H54 (cell line): ENCODE measurements at regions not wholly inside any gene's neighbourhood (a gene's known extent, or its start where the extent isn't known, plus 50 kb on each side); places are given as distances from the start of the nearest gene placed in this dataset.
"Not testable (repeated sequence)": the region's sequence is repeated elsewhere in the genome, so short reads cannot be mapped to it uniquely, and the experiment has no call there.

ENCODE experiments used
- DNase-seq: peaks from one replicate; pipeline ENCODE4 v3.0.0; 2011; ENCODE audit warnings: low spot score, mixed read lengths; ENCODE audit not compliant: insufficient read length
- FAIRE-seq: peaks from 3 replicates; lab custom pipeline; 2011; peaks lifted over from hg19 to GRCh38; lab: Jason Lieb, UNC
- POLR2A ChIP-seq: IDR thresholded peaks from 2 replicates; pipeline ENCODE4 v1.6.1; 2011; ENCODE audit warnings: low read depth, mild to moderate bottlenecking, low read length

DNA sequence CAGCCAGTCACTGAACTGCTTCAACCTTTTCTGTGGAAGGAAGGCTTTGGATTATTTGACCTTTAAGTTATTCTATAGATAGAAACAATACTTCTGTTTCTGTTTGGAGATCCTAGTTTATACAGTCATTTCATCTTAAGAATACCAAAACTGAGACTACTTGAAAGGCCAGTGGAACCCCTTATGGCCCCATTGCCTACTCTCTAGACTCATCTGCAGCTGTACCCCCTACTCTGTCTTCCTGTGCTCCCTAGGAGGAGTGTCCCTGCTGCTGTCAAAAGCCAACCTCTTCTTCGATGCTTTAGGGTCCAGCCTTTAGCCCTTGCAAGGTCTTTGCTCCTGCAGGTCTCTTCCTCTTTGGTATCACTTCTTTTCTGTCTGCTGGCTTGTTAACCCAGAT lies 169.6 kb downstream of the EDEM1 start:
- no peak for FAIRE-seq
- DNase-seq = no peak
- TF ChIP-seq POLR2A = no peak

DNA sequence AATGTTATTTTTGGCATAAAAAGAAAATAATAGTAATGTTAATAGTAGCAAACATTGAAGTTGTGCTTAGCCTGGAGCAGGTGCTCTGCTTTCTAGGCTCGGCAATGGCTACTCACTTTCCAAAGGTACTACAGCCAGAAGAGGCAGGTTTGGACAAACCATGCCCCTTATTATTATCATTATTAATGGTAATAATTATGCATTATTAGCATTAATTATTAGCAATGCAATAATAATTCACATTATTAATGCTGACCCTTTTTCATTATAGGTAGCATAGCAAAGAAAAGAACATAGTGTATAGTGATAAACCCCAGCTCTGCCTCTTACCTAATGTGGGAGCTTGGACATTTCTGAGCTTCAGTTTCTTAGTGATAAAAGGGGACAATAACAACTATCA lies 171.4 kb downstream of the EDEM1 start:
- DNase-seq (no peak), FAIRE-seq (no peak)
- TF ChIP-seq POLR2A = no peak

DNA sequence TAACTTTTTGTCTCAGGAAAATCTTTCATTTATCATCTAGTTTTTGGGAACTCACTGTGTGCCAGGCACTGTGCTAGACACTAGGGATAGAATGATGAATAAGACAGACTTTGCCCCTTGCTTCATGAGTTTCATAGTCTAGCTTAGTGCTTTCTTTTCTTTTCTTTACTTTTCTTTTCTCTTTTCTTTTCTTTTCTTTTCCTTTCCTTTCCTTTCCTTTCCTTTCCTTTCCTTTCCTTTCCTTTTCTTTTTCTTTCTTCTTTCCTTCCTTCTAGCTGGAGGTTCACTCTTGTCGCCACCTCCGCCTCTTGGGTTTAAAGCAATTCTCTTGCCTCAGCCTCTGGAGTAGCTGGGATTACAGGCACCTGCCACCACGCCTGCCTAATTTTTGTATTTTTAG lies 172.9 kb downstream of the EDEM1 start:
- no peak for TF ChIP-seq POLR2A
- FAIRE-seq (no peak), DNase-seq (no peak)

DNA sequence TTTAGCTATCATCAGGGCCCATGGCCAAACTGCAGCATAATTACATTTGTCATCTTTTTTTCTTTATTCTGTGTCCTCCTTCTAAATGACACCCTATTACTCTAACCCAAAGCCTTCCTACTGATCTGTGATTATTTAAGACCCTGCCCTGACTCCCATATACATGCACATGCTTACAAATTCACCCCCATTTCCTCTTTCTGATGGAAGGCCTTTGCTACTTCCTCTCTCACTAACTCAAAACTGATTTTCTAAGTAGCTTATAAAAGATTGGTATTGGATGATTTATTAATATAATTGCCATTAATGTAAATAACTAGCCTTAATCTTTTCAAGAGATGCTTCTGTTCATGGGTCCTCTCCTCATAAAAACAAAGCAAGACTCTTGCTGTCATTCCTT lies 179.2 kb downstream of the EDEM1 start:
- DNase-seq (no peak), FAIRE-seq (no peak)
- TF ChIP-seq POLR2A = no peak

DNA sequence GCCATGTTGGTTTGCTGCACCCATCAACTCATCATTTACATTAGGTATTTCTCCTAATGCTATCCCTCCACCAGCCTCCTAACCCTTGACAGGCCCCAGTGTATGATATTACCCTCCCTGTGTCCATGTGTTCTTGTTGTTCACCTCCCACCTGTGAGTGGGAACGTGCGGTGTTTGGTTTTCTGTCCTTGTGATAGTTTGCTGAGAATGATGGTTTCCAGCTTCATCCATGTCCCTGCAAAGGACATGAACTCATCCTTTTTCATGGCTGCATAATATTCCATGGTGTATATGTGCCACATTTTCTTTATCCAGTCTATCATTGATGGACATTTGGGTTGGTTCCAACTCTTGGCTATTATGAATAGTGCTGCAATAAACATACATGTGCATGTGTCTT lies 184.0 kb downstream of the EDEM1 start:
- not testable (repeated sequence) for FAIRE-seq, DNase-seq

DNA sequence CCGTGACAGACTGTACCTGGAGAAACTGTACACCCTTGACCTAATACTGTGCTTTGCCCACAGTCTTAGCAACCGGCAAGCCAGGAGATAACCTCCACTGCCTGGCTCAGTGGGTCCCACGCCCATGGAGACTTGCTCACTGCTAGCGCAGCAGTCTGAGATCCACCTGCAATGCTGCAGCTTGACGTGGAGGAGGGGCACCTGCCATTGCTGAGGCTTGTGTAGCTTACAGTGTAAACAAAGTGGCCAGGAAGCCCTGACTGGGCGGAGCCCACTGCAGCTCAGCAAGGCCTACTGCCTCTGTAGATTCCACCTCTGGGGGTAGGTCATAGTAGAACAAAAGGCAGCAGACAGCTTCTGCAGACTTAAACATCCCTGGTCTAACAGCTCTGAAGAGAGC lies 189.3 kb downstream of the EDEM1 start:
- DNase-seq (no peak), FAIRE-seq (no peak)
- no peak for TF ChIP-seq POLR2A

DNA sequence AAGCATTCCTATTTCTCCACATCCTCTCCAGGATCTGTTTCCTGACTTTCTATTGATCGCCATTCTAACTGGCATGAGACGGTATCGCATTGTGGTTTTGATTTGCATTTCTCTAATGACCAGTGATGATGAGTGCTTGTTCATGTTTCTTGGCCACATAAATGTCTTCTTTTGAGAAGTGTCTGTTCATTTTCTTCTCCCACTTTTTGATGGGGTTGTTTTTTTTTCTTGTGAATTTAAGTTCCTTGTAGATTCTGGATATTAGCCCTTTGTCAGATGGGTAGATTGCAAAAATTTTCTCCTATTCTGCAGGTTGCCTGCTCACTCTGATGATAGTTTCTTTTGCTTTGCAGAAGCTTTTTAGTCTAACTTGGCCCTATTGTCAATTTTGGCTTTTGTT lies 191.8 kb downstream of the EDEM1 start:
- not testable (repeated sequence) for DNase-seq, FAIRE-seq

DNA sequence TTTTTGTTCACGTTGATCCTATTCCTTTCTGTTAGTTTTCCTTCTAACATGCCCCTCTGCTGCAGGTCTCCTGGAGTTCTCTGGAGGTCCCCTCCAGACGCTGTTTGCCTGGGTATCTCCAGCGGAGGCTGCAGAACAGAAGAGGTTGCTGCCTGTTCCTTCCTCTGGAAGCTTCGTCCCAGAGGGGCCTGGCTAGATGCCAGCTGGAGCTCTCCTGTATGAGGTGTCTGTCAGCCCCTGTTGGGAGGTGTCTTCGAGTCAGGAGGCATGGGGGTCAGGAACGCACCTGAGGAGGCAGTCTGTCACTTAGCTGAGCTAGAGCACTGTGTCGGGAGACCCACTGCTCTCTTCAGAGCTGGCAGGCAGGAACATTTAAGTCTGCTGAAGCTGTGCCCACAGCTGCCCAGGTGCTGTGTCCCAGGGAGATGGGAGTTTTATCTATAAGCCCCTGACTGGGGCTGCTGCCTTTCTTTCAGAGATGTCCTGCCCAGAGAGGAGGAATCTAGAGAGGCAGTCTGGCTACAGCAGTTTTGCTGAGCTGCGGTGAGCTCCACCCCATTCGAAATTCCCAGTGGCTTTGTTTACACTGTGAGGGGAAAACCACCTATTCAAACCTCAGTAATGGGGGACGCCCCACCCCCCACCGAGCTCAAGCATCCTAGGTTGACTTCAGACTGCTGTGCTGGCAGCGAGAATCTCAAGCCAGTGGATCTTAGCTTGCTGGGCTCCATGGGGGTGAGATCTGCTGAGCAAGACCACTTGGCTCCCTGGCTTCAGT lies 196.2 kb downstream of the EDEM1 start:
- not testable (repeated sequence) for DNase-seq, FAIRE-seq

DNA sequence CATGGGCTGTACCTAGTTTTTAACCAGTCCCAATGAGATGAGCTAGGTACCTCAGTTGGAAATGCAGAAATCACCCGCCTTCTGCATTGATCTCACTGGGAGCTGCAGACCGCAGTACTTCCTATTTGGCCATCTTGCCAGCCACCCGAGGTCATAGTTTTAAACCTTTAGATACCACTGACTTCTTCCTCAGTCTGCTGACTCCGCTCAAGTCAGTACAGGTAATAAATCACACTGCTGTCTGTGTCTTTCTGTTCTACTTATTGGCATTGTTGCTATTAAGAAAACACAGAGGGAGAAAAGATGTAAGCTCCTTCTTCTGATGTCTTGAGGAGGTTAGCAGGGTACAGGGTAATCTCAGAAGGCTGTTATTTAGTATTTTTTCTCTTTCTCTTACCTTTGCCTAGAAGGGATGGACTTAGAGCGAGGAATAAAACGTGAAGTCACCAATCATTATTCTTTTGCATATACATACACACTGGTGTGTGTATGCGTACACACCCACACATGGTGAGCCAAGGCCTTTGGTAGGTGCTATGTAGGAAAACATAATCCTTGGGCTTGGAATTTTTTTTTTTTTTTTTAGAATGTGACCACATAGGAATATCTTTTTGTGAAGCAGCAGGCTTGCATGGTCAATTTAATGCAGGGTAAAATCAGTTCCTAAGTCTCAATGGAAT lies 197.2 kb downstream of the EDEM1 start:
- no peak for DNase-seq
- no peak for FAIRE-seq
- no peak for TF ChIP-seq POLR2A

DNA sequence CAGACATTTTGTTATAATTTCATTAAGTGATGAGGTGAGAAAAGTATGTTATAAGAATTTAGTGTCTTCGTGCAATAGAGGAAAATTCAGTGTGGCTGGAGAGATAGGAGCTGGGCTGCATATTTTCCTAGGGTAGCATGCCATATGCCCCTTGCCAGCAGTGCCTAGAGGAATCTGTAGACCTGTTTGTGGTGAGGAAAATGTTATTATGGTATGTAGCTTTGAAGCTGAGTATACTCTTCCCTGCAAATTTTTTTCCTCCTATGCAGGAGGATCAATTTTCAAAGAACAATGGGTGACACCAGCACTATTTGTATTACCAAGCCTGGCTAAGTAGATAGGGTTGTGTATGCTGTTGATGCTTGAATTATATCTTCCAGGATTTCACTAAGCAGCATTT lies 200.6 kb downstream of the EDEM1 start:
- DNase-seq = no peak
- FAIRE-seq = no peak
- TF ChIP-seq POLR2A = no peak

DNA sequence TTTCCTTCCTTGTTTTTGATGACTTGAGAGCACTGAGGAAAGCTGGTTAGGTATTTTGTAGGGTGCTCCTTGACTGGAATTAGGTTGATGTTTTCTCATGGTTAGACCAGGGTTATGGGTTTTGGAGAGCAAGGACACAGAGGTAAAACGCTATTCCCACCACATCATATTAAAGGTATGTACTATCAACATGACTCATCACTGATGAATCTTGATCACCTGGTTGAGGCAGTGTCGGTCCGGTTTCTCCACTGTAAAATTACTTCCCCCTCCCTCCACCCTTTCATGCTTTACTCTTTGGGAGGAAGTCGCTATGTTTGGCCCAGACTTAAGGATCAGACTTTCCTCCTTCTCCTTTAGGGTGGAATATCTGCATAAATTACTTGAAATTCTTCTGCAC lies 201.6 kb downstream of the EDEM1 start:
- no peak for TF ChIP-seq POLR2A
- DNase-seq (no peak), FAIRE-seq (no peak)

DNA sequence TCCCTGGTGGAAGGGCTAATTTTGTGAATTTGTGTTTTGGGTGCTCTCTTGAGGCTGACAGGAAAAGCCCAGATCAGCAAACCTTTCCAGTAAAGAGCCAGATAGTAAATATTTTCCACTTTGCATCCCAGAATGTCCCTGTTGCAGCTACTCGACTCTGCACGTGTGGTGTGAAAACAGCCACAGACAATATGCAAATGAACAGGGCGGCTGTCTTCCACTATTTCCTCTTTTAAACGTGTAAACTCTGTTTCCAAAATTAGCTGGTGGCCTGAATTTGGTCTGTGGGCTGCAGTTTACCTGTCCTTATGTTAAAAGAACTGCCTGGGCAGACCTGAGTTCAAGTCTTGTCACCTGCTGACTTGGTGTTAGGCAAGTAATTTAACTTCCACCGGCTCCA lies 202.7 kb downstream of the EDEM1 start:
- FAIRE-seq (no peak), DNase-seq (no peak)
- TF ChIP-seq POLR2A = no peak

DNA sequence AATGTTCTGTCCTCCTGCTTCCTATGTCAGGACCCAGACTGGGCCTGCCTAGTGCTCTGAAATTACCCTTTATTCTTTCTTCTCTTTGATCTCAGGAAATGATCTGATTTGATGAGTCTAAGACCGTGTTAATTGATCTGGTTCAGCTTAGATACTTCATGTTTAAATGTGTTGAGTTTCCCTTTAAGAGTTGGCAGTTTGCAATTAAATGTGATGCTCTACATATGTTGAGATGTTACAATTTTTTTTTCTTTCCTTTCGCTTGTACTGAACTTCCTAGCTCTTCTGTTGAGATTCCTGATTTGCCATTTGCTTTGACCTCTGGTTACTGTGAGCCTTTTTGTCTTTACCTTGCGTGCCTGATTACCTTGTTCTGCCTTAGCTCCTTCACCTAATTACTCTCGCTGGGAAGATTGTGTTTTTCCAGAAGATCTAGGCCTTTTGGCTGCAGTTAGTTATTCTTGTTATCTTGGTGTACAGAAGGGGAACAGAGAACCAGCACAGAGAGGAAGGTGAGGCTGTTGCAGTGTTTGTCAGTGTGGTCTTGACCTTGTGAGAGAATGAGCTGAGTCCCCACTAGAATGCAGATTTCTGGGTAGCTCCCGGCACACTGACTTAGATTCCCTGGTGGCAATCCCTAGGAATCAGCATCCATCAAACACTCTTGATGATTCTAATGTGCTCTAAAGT lies 203.6 kb downstream of the EDEM1 start:
- no peak for TF ChIP-seq POLR2A

DNA sequence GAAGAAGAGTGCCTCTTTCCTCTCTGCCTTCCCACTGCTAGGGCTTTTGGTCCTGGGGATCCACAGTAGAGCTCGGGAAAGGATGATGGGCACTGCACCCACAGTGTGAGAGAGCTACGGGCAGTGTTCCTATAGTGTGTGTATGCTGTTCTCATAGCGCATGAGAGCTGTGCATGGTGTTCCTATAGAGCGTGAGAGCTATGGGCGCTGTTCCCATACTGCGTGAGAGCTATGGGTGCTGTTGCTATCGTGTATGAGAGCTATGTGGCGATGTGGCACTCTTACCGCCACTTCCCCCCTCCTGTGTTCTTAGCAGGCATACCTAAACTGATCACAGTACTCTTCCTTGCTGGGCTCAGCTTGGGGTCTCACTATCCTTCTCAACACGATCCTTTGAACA lies 213.5 kb downstream of the EDEM1 start:
- DNase-seq (no peak), FAIRE-seq (no peak)
- TF ChIP-seq POLR2A = no peak

More for the DNA sequence above, 203.6 kb downstream of the EDEM1 start:
- FAIRE-seq (no peak), DNase-seq (no peak)
